Inflammatory macrophage treated with lipopolysaccharide for 1 hour (primary cell): ENCODE measurements at regions not wholly inside any gene's neighbourhood (a gene's known extent, or its start where the extent isn't known, plus 50 kb on each side); places are given as distances from the start of the nearest gene placed in this dataset.

Experiments
- DNase-seq, 2 donors: peaks; one replicate each; pipeline ENCODE4 v3.0.0-alpha.2; 2020 to 2022

DNA sequence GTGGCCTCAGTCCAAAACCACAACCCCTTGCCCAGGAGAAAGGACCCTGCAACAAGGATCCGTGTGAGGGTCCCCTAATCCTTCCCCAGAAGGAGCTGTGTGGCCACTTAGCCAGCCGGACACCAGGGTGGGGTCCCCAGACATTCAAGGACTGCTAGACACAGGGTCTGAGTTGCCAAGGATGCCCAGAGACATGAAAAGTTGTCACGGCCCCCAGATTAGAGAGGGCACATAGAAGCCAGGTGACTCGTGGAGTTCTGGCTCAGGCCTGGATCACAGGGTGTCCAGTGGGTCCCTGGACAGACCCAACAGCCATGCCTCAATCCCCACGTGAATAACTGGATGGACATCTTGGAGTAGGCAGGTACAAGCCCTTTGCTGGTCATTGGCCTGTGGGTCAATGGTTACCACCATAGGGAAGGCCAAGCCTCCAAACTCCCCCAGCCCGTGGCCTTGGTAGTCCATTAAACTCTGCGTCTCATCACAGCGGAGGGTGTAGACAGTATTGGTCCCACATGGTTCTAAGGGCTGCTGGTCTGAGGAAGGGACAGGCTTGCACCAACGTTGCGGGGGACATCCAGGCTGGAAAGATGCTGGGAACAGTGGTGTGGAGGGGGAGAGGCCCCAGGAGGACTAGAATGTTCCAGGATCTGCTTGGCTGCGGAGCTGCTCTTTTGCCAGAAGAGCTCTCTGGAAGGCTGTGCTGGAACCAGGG is 205.9 kb upstream of the PPP2R2D start:
- DNase-seq, result no peak

DNA sequence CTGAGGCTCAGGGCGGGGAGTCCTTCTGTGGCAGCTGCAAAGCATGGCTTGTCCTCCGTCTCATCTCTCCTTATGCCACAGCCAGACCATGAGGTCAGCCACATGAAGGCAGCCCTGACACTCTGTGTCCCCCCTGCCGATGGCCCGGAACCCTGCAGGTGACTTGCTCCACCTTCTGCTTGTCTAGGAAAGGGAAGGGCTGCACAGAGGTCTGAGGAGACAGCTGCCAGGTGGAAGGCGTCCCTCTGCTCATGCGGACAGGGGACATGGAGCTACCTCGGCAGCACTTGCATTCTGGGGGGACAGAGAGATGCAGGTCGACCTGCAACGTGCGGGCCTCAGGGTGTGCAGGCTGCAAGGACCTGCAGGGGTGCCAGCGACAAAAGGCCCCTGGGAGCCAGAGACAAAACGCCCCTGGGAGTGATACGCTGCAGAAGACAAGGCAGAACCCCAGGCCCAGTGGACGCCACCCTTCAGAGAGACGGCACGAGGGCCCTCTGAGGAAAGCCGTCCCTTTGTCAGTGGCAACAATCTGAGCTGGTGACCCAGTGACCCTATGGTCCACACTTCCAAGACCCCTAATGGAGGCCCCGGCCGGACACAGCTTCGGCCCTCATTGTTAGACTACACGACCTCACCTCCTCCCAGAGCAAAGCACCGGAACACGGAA is 205.2 kb upstream of the PPP2R2D start:
- DNase-seq, result no peak

DNA sequence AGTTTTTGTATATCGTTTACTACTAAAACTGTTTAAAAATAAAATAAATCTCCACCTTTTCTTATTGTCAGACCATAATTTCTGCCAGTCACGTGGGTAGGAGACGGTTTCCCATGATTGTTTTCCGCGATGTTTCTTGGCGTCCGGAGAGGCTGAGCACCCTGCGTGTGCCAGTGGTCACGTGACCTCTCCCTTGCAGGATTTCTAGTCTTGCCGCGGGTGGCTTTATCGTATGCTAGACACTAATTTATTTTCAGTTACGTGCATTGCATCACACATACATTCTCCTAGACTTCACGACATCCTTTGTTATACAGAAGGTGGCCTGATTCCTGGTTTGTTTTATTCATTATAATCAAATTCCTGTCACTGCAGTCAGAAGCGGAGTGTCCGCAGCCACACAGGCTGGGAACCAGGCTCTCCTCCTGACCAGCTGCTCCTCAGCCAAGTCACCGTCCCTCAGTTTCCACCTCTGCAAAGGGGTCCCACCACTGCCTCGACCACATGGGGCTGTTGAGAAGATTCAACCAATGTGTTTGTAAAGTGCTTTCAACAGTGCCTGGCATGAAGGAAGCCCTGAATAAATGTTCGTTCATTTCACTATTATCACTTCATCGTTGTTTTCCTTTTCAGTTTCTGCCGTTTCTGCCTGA is 203.2 kb upstream of the PPP2R2D start:
- no peak for DNase-seq

DNA sequence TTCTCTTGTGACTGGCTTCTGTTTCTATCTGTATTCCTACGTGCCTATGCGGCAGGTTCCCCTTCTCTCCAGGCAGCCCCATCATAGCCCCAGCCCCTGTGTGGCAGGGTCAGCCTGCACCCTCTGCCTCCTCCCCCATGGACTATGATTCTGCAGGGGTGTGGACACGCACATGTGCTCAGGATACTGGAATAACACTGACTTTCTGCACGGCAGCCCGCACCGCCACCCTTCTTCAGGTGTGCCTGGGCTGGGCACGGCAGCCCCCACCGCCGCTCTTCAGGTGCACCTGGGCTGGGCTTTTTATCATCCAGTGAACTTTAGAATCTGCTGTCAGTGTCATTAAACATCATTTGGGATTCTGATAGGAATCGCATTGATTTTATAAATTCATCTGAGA is 202.6 kb upstream of the PPP2R2D start:
- no peak for DNase-seq

DNA sequence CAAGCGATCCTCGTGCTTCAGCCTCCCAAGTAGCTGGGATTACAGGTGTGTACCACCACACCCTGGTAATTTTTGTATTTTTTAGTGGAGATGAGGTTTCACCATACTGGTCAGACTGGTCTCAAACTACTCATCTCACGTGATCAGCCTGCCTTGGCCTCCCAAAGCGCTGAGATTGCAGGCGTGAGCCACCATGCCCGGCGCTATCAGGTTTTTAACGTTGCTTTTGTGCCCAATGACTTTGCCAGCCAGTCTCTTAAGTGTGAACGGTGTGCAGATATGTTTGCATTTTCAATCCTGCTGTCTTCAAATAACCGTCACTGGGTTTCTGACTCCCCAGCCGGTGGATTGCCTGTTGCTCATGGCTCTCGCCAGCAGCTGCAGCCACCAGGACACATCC is 201.8 kb upstream of the PPP2R2D start:
- no peak for DNase-seq

DNA sequence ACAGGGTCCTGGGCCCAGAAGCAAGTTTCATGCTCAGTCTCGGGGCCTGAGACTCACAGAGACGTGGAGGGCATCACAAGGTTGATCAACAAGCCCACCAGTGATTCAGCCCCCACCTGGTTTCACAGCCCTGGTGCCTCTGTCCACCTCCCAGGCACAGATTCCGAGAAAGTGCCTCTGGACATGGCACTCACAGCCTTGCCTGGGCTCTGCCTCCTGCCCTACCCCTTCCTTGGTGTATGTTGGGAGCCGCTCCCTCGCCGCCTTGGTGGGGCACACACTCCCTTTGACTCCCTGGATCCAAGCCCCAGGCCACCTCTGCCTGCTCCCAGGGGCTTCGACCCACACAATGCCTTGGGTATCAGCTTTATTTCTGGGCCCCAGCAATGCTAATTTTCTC is 200.8 kb upstream of the PPP2R2D start:
- no peak for DNase-seq

DNA sequence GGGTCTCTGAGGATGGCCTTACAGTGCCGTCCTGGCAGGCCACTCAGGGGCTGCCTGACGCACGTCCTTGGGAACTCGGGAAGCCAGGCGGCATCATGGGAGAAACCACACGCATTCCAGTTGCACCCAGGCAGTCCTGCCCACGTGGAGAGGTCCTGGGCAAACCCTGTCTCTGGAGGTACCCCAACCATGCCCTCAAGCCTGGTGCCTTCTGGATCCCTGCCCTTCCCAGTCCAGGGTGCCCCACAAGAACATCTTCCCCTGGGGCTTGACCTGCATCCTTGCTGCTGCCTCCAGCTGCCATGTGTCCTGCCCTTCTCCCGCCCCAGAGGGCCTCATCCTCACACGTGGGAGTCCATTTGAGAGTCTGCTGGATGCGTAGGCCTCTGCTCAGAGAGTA is 200.3 kb upstream of the PPP2R2D start:
- no peak for DNase-seq

DNA sequence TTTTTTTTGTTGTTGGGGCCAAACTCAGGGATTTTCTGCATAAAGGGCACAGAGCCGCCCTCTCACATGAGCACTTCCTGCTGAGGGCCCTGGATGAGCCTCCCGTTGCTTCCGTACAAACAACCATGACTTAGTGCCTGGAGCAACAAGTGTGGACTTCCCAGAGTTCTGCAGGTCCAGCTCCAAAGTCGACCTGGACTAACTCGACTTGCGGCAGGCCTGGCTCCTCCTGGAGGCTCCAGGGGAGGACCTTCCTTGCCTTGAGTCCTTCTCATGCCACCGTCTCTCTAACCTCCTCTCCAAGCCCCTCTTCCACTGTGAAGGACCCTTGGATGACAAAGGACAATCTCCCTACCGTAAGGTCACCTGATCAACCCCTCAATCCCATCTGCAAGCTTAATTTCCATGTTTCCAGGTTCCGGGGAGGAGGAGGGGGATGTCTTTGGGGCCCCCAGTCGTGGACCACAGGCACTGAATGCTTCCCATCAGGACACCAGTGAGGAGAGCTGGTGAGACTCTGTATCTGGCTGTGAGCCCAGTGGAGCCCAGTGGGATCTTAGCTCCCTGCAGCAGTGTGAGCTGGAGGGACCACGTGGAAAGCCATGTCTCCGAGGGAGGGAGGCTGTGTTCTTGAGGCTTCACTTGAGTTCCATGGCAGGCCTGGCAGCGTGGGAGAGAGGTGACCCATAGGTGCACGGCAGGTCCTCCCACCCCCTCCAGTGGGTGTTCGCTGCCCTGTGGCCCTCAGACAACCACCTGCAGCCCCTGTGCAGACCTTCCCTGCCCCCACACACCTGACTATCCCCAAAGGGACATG is 199.5 kb upstream of the PPP2R2D start:
- no peak for DNase-seq

DNA sequence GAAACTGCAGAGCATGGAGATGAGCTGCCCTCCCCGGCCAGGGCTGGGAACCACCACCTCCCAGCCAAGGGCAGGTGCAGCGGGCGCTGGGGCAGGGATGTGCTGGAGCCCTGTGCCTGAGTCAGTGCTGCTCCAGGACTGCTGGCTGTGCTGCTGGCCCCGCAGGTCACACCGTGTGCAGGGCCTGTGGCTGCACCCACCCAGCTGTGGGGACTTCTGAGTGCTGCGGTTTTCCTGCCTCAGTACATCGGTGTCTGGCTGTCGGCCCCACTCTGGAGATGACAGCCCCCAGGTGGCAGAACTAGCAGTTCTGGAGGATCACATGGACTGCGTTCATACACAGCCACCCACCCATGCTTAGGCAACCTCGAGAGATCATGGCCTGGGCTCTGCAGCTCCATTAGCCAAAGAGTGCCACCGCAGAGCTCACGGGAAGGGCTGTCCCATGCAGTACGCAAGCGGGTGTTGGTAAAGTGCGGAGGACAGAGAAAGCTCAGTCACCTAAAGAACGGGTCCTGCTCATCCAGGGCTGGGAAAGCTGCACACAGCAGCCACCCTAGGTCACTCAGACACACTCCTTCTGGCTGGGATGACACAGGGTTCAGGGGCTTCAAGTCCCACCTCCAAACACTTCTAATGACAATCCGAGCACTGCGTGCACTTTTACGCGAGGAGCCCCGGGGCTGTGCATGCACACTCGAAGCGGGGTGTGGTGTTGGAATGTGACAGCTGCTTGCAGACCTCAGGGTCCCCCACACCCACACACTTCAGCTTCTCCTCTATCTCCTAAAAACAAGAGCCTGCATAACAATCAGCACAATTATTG is 198.1 kb upstream of the PPP2R2D start:
- no peak for DNase-seq

DNA sequence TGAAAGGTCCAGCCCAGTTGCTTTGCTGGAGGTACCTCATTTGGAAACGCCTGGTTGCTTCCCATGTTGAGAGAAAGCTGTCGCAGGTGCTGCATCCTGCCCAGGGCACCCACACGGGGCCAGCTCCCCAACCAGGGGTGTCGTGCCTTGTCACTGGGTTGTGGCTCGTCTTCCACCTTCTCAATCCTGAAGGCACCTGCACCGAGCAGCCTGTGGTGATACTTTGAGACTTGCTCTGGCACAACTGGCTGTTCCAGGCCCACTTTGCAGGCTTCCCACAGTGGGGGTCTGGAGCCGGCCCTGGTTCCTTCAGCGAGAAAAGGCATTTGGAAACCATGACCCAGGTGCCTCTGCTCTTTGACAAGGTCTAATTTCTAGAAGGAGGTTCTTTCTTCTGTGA is 197.3 kb upstream of the PPP2R2D start:
- no peak for DNase-seq

DNA sequence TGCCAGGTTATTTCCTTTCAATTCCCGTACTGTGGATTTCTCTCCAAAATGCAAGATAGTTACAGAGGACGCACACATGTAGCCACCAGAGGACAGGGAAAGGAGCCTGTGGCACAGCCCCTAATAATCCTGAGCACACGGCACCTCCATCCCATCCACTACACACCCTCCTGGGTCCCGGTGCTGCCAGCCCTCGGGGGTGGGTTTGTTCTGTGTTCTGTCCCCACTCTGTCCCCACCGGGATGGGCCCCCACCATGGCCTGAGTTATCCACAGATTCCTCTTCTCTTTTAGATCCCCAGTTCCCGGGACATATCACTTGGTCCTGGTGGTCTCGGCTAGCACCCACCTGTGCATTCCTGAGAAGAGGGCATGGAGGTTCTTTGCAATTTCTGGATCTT is 196.9 kb upstream of the PPP2R2D start:
- DNase-seq, result no peak

DNA sequence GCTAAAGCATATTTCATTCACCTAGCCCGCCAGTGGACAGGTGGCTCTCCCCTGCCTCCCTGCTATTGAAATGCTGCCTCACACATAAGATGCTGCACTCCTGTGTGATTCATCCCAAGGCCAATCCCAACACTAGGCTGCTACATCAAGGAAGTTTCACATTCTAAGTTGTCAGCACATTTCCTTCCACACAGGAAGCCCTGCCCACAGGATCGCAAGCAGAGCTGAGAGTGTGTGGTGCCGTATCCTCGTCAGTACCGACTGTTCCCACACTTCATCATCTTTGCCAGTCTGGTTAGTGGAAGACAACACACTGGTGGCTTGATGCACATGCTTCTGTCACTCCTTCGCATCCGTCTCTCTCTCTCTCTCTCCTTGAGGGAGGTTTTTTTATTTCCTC is 194.3 kb upstream of the PPP2R2D start:
- DNase-seq, result no peak

DNA sequence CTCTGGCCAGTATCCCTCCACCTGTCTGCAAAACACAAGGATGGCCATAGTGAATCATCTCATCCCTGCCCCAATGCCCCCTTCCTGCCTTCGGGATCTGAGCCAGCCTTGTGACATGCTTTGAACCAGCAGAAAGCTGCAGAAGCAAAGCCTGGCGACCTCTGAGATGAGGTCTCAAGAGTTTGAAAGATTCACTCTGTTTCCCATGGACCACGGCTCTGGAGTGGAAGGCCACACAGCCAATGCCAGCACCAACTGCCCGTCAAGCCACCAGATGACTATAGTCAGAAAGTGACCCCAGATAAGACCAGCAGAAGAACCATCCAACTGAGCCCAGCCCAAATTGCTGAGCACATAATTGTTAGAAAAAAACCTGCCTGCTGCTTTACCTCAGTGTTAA is 193.9 kb upstream of the PPP2R2D start:
- DNase-seq, result no peak

DNA sequence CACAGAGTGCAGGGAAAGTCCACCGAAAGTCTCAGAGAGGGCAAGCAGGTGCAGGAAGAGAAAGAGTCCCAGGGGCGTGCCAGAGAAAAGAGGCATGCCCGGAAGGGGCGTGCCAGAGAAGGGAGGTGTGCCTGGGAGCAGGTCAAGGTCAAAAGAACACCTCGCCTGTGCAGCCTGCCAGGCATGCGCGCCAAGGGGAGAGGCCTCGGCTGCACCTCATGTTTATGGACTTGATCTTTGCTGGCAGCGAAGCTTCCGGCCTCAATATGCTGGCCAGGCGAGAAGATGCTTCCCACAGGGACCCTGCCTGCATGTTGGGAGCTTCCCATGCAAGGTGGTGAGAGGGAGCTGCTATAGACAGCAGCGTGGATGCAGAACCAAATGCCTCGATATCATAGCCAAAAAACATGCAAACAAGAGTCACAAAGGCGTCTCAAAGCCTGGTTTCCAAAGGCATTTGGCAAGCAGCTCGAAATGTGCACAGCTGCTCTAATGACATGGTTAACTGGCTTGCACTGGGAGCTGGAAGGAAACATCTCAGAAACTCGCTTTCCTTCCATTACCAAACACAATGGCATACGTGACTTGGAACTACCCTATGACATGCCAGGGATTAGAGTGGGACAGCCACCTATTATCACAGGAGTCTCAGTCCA is 192.5 kb upstream of the PPP2R2D start:
- no peak for DNase-seq

DNA sequence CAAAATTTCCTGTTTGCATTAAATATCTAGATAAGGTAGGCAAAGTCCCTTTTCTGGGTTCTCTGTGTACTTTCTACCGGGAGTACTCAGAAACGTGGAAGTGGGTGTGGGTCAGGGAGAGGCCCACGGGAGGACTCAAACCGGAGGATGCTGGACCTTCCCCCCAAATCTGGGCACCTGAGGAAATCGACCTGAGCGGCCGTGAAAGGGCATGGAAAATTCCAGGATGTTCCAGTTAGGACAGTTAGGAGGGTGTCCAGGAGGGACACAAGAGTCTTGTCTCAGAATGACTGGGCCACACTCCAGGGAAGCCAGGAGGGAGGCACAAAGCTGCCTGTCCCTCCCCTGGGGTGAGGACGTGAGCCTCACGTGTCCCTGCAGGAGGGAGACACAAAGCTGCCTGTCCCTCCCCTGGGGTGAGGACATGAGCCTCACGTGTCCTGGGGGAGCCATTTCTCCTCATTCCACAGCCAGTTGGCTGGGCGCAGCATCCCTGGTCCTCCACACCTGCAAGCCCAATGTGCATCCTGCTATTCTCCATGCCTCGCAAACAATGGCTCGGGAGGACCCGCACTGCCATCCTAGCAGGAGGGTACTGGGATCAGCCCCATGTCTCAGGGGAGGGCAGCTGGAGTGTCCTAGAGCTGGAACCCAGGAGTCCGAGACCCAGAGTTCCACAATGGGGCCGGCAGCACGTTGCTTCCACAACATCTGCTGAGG is 190.5 kb upstream of the PPP2R2D start:
- DNase-seq, result no peak

DNA sequence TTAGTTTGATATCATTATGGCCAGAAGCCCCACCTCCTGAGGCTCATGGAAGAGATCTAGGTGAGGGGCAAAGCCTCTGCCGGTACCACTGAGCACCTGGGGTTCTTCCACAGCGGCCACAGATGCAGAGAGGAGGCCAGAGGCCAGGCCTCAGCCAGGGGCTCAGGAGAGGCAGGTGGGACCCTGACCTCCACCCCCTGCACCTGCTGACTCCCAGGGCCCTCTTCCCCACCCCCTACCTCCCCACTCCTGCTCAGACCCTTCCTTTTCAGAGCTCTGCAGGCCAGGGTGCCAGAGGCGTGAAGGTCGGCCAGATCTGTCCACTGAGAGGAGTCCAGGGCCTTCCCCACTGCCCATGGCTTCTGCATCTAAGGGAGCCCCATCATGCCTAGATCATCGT is 178.7 kb upstream of the PPP2R2D start:
- no peak for DNase-seq

DNA sequence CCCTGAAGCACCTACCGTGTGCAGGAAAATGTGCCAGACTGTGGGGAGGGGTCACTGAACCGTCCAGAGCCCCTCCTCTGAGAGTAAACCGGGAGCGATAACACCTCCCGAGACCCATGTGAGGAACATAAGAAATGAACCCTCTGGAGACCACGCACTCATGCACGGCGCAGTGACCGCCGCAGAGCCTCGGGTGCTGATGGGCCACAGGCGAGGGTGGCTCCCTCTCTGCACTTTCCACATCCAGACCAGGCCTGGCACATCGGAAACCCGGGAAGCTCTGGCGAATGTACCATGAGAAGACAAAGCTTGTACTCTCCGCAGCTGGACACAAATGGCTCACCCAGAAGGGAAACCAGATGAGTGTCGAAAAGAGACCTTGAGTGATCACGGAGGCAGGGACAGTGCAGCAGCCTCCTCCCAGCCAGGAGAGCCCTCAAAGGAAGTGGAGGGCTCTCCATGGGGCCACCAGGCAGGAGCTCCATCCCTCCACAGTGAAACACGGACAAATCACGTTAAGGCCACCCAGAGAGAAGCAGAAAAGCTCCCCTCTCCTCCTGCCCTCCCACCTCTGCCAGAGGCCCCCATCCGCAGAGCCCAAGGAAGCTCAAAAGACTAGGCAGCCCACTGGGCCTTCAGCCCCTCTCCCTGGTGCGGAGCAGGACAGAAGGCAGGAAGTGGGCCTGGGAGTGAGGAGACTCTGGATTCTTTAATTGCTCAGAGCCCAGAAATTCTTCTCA is 178.1 kb upstream of the PPP2R2D start:
- no peak for DNase-seq

DNA sequence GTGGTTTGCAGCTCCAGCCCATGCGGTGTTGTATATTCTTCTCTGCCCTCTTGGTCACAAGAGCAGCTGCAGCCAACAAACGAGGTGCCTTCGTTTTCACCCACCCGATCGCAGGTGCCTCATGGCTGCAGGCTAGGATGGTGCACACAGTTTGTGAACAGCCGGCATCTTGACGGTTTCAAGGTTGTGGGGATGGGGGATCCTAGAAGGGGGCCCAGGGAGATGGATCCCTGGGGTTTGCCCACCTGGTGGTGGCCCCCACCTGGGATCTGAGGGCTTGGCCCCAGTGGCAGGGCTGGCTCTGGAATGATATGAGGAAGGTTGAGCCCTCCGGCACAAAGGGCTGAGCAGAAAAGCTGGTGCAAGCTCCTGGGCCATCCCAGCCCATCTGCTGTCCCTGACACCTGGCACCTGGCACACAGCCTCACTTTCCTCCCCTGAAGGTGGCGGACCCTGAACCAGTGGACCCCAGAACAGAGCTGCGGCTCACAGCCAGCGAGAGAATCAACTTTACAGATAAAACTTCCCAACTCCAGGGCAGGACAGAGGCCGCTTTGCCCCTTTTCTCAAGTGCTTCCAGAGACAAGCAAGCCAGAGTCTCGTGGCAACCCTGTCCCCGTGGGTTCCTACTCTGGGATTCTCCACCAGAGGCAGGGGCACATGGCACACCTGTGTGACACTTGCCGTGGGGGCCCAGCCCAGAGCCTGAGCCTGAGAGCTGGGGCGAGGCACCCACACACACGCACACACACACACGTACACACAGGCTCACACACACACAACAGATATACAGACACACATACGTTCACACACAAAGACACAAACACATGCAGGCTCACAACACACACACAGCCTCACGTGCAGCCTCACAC is 177.3 kb upstream of the PPP2R2D start:
- DNase-seq, result no peak

DNA sequence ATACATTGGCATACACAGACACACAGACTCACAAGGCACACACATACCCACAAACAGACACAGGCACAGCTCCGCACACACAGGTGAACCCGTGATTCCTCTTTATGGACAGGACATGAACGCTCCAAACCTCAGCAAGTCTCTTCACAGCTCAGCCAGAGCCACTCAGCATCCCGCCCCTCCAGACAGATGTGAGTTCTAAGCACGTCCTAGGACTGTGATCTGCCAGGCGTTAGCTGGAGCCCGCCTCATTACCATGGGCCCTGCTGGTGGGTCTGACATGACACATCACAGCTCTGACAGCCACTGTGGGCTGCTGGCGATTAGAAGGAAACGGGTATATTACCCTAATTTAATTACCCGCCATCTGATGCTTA is 176.7 kb upstream of the PPP2R2D start:
- DNase-seq, result no peak
